IPS-18a (cell line): ENCODE measurements at regions not wholly inside any gene's neighbourhood (a gene's known extent, or its start where the extent isn't known, plus 50 kb on each side); places are given as distances from the start of the nearest gene placed in this dataset.

Source experiments
- H3K27ac ChIP-seq: one replicate; pipeline ENCODE4 v1.5.1; 2013; ENCODE audit warnings: low read length
- H3K27me3 ChIP-seq: one replicate; pipeline ENCODE4 v1.6.1; 2013; ENCODE audit warnings: mild to moderate bottlenecking, low read length; ENCODE audit not compliant: control insufficient read depth, insufficient read depth
- H3K36me3 ChIP-seq: one replicate; pipeline ENCODE4 v1.6.1; 2013; ENCODE audit warnings: low read depth, low read length; ENCODE audit not compliant: control insufficient read depth
- H3K4me1 ChIP-seq: one replicate; pipeline ENCODE4 v1.6.1; 2013; ENCODE audit warnings: low read depth, low read length; ENCODE audit not compliant: control insufficient read depth
- H3K4me3 ChIP-seq: one replicate; pipeline ENCODE4 v1.5.1; 2013; ENCODE audit warnings: low read length
- H3K9ac ChIP-seq: one replicate; pipeline ENCODE4 v1.6.1; 2013; ENCODE audit warnings: mild to moderate bottlenecking, low read length, moderate library complexity
- H3K9me3 ChIP-seq: one replicate; pipeline ENCODE4 v1.6.1; 2013; ENCODE audit warnings: low read depth, low read length; ENCODE audit not compliant: control insufficient read depth

DNA sequence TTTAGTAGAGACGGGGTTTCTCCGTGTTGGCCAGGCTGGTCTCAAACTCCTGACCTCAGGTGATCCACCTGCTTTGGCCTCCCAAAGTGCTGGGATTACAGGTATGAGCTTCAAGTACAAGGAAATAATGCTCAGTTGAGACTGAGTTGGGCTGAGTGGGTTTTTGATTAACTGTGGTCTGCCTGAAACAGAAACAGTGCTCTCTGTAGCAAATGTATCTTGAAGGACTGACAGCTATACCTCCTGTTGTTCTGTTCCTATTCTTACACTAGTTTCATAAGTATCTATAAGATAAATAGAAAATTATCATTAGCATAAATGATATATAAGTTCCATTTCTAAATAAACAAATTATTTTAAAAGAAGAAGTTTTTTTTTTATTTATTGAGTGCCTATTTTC is 142.8 kb upstream of the PTPRK start:
- Histone ChIP-seq H3K4me1 (no peaks in the 10 kb centered on the region), H3K27ac (no peak overlapping the region), H3K27me3 (no peaks in the 10 kb centered on the region), H3K4me3 (no peak overlapping the region), H3K9ac (no peak overlapping the region), H3K9me3 (no peaks in the 10 kb centered on the region), H3K36me3 (no peaks in the 10 kb centered on the region)

DNA sequence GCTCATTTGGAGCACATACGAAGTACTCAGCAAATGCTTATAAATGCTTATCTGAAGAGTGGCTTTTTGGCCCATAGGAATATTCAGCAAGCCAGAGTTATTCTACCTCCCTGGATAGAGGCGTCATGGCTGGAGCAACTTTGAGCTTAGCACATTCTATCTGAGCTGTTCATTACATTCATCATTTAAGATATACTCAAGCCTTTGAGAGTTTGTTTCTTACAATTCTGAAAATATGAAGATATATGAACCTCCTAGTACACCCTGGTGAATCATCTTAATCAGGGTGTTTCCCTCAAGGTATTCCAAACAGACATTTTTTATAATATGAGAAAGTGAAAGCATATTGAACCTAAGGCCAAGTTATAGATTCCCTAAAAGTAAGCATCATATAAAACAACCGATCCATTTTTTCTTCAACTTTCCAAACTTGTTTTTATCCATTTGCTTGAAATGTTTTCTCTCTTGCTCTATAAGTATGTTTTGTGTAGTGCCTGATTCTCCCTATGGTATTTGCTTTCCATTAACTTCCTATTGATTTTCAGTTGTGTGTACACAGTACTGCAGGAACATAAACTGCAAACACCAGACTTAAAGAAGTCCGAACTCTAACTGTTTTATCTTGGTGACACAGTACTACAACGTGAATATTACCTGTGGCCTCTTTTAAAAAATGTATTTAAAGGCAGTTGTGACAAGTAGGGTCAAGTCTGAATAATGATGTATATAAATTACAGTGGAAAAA is 139.7 kb upstream of the PTPRK start:
- no peak overlapping the region for H3K9ac ChIP-seq
- H3K27ac ChIP-seq = no peak overlapping the region
- H3K4me1 ChIP-seq = no peaks in the 10 kb centered on the region

DNA sequence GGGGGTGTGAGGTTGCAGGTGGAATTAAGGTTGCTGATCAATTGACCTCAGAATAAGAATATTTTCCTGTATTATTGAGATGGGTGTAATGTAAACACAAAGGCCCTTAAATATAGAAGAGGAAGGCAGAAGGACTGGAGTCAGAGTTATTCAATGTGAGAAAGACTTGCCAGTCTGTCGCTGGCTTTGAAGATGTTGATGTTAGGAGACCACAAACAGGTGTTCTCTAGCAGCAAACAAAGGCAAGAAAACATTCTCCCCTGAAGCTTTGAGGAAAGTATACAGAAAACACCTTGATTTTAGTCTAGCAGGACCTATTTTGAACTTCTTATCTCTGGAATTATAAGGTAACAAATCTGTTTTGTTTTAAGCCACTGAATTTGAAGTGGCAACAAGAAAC is 138.9 kb upstream of the PTPRK start:
- no peaks in the 10 kb centered on the region for H3K4me1 ChIP-seq

More for the DNA sequence above, 139.7 kb upstream of the PTPRK start:
- Histone ChIP-seq H3K27me3 (no peaks in the 10 kb centered on the region), H3K4me3 (no peak overlapping the region), H3K9me3 (no peaks in the 10 kb centered on the region), H3K36me3 (no peaks in the 10 kb centered on the region)

DNA sequence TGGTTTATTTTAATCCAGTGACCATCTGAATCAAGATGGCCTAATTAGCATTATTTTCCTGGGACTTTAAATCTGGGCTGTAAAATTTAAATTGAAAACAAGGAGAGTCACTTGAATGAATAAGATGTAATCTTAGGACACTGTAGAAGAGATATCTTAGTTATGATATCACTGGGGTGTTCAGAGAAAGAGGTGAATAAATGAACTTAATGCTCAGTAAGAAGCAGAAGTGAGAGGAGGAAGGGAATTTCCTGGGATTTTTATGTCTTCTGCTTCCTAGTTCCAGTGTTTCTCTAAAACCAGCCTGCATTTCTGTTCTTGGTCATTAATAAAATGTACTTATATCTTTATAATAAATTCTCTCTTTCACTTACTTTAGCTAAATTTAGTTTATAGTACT is 136.8 kb upstream of the PTPRK start:
- Histone ChIP-seq H3K9ac (no peak overlapping the region), H3K9me3 (no peaks in the 10 kb centered on the region), H3K4me1 (no peaks in the 10 kb centered on the region), H3K4me3 (no peak overlapping the region), H3K36me3 (no peaks in the 10 kb centered on the region), H3K27ac (no peak overlapping the region), H3K27me3 (no peaks in the 10 kb centered on the region)

More for the DNA sequence above, 138.9 kb upstream of the PTPRK start:
- H3K4me3 ChIP-seq = no peak overlapping the region
- no peak overlapping the region for H3K27ac ChIP-seq
- H3K27me3 ChIP-seq = no peaks in the 10 kb centered on the region
- H3K36me3 ChIP-seq = no peaks in the 10 kb centered on the region
- no peak overlapping the region for H3K9ac ChIP-seq
- H3K9me3 ChIP-seq = no peaks in the 10 kb centered on the region

DNA sequence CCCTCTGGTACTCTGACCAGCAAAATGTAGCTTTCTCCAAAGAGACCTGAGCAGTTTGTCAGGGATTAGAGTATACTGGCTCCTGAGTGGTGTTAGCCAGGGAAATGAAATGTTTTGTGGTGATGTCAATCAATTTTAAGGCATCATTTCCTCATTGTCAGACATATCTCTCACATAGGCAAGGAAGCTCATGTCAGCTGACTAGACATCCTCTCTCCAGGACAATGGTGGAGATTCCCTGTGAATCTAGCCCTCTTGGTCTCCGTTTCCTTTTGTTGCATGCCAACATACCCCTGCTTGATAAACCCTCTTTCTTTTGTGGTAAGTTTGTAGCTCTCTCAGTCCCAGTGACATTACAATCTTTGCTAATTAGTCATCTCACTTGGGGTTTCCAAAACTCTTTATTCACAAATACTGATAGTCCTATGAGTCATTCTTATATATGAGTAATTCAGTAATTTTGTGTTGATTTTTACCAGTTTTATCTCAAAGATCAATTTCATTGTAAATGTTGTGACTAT is 135.6 kb upstream of the PTPRK start:
- no peak overlapping the region for H3K27ac ChIP-seq
- H3K27me3 ChIP-seq = no peaks in the 10 kb centered on the region
- no peaks in the 10 kb centered on the region for H3K4me1 ChIP-seq
- no peaks in the 10 kb centered on the region for H3K9me3 ChIP-seq
- no peaks in the 10 kb centered on the region for H3K36me3 ChIP-seq
- H3K4me3 ChIP-seq = no peak overlapping the region
- no peak overlapping the region for H3K9ac ChIP-seq

DNA sequence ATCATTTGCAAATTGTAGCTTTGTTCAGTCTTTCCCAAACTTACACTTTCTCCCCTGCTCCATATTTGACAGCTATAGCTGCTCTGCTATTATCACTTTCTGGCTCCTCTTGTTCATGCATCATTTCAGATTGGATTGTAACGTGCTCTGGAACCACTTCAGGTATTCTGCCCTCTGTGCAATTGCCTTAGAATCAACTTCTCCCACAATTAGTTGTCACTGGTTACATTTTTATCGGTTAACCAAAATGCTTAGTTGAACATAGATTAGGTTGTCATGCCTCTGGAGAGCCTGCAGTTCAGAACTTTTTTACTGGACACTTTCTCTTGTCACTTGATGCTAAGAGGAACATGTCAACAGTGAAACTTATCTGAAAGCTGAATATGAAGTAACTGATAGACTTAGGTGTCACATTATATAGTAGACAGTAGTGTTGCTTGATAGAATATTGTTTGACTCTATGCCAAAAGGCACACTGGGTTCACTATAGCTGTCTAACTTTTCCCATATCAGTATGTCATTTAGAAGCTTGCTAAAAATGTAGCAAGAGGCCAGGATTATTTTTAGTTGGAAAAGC is 127.7 kb upstream of the PTPRK start:
- Histone ChIP-seq H3K4me3 (no peak overlapping the region), H3K36me3 (no peaks in the 10 kb centered on the region), H3K4me1 (no peaks in the 10 kb centered on the region), H3K27ac (no peak overlapping the region), H3K27me3 (no peaks in the 10 kb centered on the region), H3K9ac (no peak overlapping the region), H3K9me3 (no peaks in the 10 kb centered on the region)

DNA sequence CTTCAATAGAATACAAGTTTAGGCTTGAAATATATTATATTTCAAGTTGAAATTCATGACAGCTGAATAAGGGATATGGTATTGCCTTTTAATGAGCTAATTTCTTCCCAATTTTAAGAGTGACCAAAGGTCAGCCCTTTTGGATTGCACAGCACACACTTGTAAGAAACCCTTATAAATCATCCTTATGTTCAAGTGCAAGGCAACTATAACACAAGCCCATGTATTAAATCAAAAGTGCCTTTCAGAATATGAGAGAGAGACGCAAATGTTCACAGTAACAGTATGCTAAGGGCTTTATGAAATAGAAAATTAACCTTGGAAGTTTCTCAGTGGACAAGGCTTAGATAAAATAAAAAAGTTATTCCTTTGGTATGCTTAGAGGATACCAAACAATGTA is 121.7 kb upstream of the PTPRK start:
- Histone ChIP-seq H3K9me3 (no peaks in the 10 kb centered on the region), H3K4me3 (no peak overlapping the region), H3K27ac (no peak overlapping the region), H3K36me3 (no peaks in the 10 kb centered on the region), H3K4me1 (no peaks in the 10 kb centered on the region), H3K9ac (no peak overlapping the region), H3K27me3 (no peaks in the 10 kb centered on the region)

DNA sequence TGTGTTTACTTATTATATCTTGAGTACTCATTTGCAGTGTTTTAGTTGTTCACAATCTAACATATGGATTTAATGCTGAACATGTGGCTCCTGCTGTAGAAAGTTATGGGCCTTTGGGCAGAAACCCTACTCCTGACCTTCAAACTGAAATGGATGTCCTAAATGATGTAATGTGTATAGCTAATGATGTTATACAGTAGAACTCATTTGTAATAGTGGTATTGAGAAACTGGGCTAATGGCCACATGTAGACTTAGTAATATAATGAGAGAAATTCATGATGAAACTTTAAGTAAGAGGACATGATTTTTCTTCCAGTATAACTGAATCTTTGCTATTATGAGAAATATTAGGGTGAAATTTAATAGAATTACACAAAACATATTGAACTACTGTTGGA is 121.3 kb upstream of the PTPRK start:
- H3K27me3 ChIP-seq = no peaks in the 10 kb centered on the region
- no peak overlapping the region for H3K27ac ChIP-seq
- H3K36me3 ChIP-seq = no peaks in the 10 kb centered on the region
- no peak overlapping the region for H3K9ac ChIP-seq
- H3K9me3 ChIP-seq = no peaks in the 10 kb centered on the region
- H3K4me1 ChIP-seq = no peaks in the 10 kb centered on the region
- H3K4me3 ChIP-seq = no peak overlapping the region

DNA sequence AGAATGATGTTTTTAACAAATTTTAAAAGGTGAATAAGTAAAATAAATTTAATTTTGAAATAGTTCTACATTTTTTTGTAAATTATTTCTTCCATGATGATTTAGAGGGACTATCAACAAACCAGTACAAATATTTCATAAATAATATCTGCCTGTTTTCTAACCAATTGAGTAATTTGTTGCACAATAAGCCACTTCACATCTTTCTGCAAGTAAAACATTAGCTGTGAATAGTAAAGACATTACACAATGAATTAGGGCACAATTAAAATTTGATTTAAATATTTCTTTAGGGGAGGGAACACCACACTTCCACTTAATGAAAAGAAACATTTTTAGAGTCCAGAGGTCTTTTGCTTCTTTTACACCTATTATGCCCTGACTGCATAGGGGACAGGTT is 118.4 kb upstream of the PTPRK start:
- H3K4me1 ChIP-seq = no peaks in the 10 kb centered on the region
- no peak overlapping the region for H3K4me3 ChIP-seq
- H3K36me3 ChIP-seq = no peaks in the 10 kb centered on the region
- no peak overlapping the region for H3K9ac ChIP-seq
- no peak overlapping the region for H3K27ac ChIP-seq
- H3K9me3 ChIP-seq = no peaks in the 10 kb centered on the region
- H3K27me3 ChIP-seq = no peaks in the 10 kb centered on the region

DNA sequence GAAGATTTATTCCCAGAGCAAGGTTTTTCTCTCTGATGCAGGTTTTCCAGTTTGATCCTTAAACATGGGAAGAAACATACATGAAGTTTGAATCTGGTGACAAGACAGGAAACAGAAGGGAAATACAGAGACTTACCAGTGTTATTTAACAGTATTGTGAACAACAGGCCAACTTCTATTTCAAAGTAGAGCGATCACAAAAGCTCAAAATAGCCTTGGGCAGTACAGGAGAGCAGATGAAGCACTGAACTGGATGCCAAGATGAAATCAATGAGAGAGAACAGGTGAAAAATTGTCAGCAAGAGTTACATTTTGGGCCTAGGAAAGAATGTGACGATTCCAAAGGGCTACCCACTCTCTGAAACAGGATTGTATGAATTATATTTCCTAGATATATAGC is 114.8 kb upstream of the PTPRK start:
- no peaks in the 10 kb centered on the region for H3K27me3 ChIP-seq
- H3K9me3 ChIP-seq = no peaks in the 10 kb centered on the region
- no peaks in the 10 kb centered on the region for H3K4me1 ChIP-seq
- no peak overlapping the region for H3K4me3 ChIP-seq
- H3K36me3 ChIP-seq = no peaks in the 10 kb centered on the region
- no peak overlapping the region for H3K9ac ChIP-seq
- no peak overlapping the region for H3K27ac ChIP-seq

DNA sequence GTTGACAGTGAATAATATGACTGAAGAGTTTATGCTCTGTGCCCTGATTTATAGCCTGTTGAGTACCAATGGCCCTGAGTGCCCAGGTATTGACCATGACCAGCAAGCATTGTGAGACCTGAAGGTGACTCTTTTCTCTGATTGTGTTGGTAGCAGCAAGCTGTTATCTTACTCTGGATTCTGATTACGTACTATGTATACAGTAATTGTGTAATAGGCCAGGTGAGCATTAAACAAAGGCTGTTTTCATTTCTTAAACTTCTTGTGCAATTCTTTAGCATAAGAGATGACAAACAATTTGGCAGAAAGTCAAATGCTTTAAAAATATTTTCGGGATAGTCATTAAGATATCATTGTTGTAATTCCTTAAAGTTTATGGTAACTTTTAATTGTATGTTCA is 111.7 kb upstream of the PTPRK start:
- Histone ChIP-seq H3K27ac (no peak overlapping the region), H3K4me1 (no peaks in the 10 kb centered on the region), H3K4me3 (no peak overlapping the region), H3K36me3 (no peaks in the 10 kb centered on the region), H3K27me3 (no peaks in the 10 kb centered on the region), H3K9me3 (no peaks in the 10 kb centered on the region), H3K9ac (no peak overlapping the region)

DNA sequence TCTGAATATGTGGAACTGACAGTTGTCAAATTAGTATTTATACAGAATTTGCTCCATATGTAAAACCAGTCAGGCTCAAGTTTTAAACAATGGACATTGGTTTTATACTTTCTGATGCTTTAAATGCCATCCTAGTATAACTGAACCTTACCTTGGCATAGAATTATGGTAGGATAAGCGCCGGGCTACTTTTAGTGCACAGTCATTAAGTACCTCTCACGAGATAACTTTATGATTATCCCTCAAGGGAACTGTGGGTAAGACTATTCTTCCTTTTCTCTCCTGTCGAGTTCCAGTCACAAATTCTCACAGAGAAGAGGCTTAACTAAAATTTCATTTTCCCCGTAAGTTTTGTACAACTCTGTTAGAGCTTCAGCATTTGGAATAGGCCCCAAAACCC is 110.6 kb upstream of the PTPRK start:
- Histone ChIP-seq H3K9ac (no peak overlapping the region), H3K27ac (no peak overlapping the region)

More for the DNA sequence above, 110.6 kb upstream of the PTPRK start:
- Histone ChIP-seq H3K36me3 (no peaks in the 10 kb centered on the region), H3K4me1 (no peaks in the 10 kb centered on the region), H3K27me3 (no peaks in the 10 kb centered on the region), H3K9me3 (no peaks in the 10 kb centered on the region), H3K4me3 (no peak overlapping the region)
